H1 (cell line): ENCODE measurements at regions not wholly inside any gene's neighbourhood (a gene's known extent, or its start where the extent isn't known, plus 50 kb on each side); places are given as distances from the start of the nearest gene placed in this dataset.

ENCODE experiments used
- ATF3 ChIP-seq: IDR thresholded peaks from 2 replicates; pipeline ENCODE4 v1.6.1; 2011; ENCODE audit warnings: low read depth, mild to moderate bottlenecking, low read length; ENCODE audit not compliant: insufficient read depth
- CTCF ChIP-seq, 3 experiments: IDR thresholded peaks; 1 replicate in 2 of 3; 2 replicates in 1 of 3; pipeline versions ENCODE4 v1.5.1 to v1.6.1; 2011; ENCODE audit warnings: low read length in 3 of 3, mild to moderate bottlenecking in 3 of 3, inconsistent platforms in 2 of 3, low read depth in 1 of 3, moderate library complexity in 1 of 3; ENCODE audit not compliant: insufficient read depth in 1 of 3; ENCODE audit errors: control extremely low read depth in 1 of 3
- EZH2 ChIP-seq: fragments of 200-600 bp; sonication (generic); IDR thresholded peaks from 2 replicates; pipeline ENCODE4 v1.7.1; 2012; ENCODE audit warnings: low read depth, mild to moderate bottlenecking, moderate library complexity, low read length, inconsistent platforms; ENCODE audit not compliant: severe bottlenecking
- POLR2A ChIP-seq, 2 experiments: IDR thresholded peaks; 1 replicate in 1 of 2; 2 replicates in 1 of 2; pipeline ENCODE4 v1.6.1; 2011; ENCODE audit warnings: low read depth in 2 of 2, low read length in 2 of 2, mild to moderate bottlenecking in 2 of 2; ENCODE audit errors: control extremely low read depth in 1 of 2
- RFX5 ChIP-seq: IDR thresholded peaks from 2 replicates; pipeline ENCODE4 v1.6.1; 2011; ENCODE audit warnings: low read depth, low read length, improper control_type of control experiment, borderline replicate concordance
- TAF1 ChIP-seq: IDR thresholded peaks from 2 replicates; pipeline ENCODE4 v1.6.1; 2011; ENCODE audit warnings: mild to moderate bottlenecking, low read depth, low read length
- TAF7 ChIP-seq: optimal IDR thresholded peaks from 2 replicates; pipeline ENCODE3; 2011; ENCODE audit warnings: low read depth, mild to moderate bottlenecking, inconsistent platforms, low read length, moderate library complexity, borderline replicate concordance
- USF2 ChIP-seq: IDR thresholded peaks from 2 replicates; pipeline ENCODE4 v1.6.1; 2011; ENCODE audit warnings: low read length, improper control_type of control experiment

GRCh38 chr13:50685956-50686355 lies 157.5 kb downstream of the DLEU7 start:
- TF ChIP-seq CTCF (IDR thresholded peaks at IDR 0.05; ENCODE audit: control extremely low read depth in 1 of 3, insufficient read depth in 1 of 3, low read depth in 1 of 3, low read length in 3 of 3): no peak
- TF ChIP-seq ATF3: no peak
- TF ChIP-seq EZH2: no peak
- TF ChIP-seq TAF1: no peak
- TF ChIP-seq POLR2A (IDR thresholded peaks at IDR 0.05; ENCODE audit: control extremely low read depth in 1 of 2, low read depth in 2 of 2, low read length in 2 of 2): no peak
- no peak for TF ChIP-seq USF2
- TF ChIP-seq TAF7: no peak
- TF ChIP-seq RFX5: no peak
